ENCODE measurements at regions not wholly inside any gene's neighbourhood (a gene's known extent, or its start where the extent isn't known, plus 50 kb on each side); places are given as distances from the start of the nearest gene placed in this dataset.

DNA sequence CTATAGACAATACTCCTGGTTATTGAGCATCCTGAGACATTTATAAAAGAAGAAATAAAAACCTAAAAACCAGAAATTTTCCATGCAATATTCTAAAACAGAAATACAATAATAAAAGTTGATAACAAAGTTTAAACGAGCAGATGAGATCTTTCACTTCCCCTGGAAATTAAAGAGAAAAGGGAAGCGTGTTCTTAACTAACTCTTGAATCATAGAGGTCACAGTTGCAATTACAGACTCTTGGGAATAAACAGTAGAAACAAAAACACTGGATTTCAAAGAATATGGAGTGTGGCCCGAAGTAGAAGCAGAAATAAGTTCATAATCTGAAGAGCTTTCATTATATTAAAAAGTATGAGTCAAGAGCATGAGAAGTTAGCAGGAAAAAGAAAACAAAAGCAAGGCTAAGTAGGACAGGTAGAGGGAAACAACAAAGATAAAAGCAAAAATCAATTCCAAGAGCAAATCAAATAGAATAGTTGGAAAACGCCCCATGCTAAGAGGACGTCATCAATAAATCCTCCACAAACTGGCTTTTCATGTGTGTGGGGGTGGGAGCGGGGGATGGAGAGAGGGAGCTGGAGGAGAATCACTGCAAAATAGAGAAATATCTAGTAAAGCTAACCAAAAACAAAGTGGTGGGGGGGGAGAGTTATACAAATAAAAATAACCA lies 55.2 kb upstream of the C10orf71 start:
- TF ChIP-seq, protein P1, sequence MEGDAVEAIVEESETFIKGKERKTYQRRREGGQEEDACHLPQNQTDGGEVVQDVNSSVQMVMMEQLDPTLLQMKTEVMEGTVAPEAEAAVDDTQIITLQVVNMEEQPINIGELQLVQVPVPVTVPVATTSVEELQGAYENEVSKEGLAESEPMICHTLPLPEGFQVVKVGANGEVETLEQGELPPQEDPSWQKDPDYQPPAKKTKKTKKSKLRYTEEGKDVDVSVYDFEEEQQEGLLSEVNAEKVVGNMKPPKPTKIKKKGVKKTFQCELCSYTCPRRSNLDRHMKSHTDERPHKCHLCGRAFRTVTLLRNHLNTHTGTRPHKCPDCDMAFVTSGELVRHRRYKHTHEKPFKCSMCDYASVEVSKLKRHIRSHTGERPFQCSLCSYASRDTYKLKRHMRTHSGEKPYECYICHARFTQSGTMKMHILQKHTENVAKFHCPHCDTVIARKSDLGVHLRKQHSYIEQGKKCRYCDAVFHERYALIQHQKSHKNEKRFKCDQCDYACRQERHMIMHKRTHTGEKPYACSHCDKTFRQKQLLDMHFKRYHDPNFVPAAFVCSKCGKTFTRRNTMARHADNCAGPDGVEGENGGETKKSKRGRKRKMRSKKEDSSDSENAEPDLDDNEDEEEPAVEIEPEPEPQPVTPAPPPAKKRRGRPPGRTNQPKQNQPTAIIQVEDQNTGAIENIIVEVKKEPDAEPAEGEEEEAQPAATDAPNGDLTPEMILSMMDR (conservative IDR thresholded peaks at IDR 0.05; ENCODE audit: low read depth, low read length), result no peak
- TF ChIP-seq EZH2 (IDR thresholded peaks at IDR 0.05; ENCODE audit: low read length, unreplicated experiment) (no peak), EZH2phosphoT487 (IDR thresholded peaks at IDR 0.05; ENCODE audit: borderline replicate concordance, low read length) (no peak)

All from PC-3 (cell line).